Left lung (tissue), 4 donors: ENCODE measurements at regions not wholly inside any gene's neighbourhood (a gene's known extent, or its start where the extent isn't known, plus 50 kb on each side); places are given as distances from the start of the nearest gene placed in this dataset.

Source experiments
- ATAC-seq: fragments of 200-7000 bp; cut with Tn5 transposase; one replicate; pipeline ENCODE4 v1.9.1; 2020; ENCODE audit warnings: moderate library complexity
- DNase-seq, 4 donors: peaks; one replicate each; pipeline ENCODE4 v3.0.0-alpha.2; 2013 to 2020
- H3K27ac ChIP-seq, 2 donors: fragments of 200-600 bp; sonication (generic) in 1 of 2; one replicate each; pipeline versions ENCODE4 v1.5.0 to v1.8.0; 2020 to 2021
- H3K27me3 ChIP-seq, 2 donors: fragments of 200-600 bp; sonication (generic) in 1 of 2; one replicate each; pipeline versions ENCODE4 v1.5.0 to v1.8.0; 2020 to 2021
- H3K36me3 ChIP-seq, 2 donors: fragments of 200-600 bp; sonication (generic) in 1 of 2; one replicate each; pipeline versions ENCODE4 v1.5.0 to v1.8.0; 2020 to 2021
- H3K4me1 ChIP-seq, 2 donors: fragments of 200-600 bp; one replicate each; pipeline ENCODE4 v1.8.0; 2021
- H3K4me3 ChIP-seq, 2 donors: fragments of 200-600 bp; sonication (generic) in 1 of 2; one replicate each; pipeline versions ENCODE4 v1.5.0 to v1.8.0; 2020 to 2021; ENCODE audit warnings: mild to moderate bottlenecking in 1 of 2
- H3K9me3 ChIP-seq, 2 donors: fragments of 200-600 bp; sonication (generic) in 1 of 2; one replicate each; pipeline versions ENCODE4 v1.5.0 to v1.8.0; 2020 to 2021
- CTCF ChIP-seq, 2 donors: fragments of 200-600 bp; sonication (generic) in 1 of 2; IDR thresholded peaks; one replicate each; pipeline versions ENCODE4 v1.5.0 to v1.8.0; 2021; ENCODE audit warnings: antibody characterized with exemption in 2 of 2
- intact Hi-C, 2 donors: fragments of 100-400 bp; cut with DNase I; formaldehyde crosslinking; loops; one replicate each; pipeline versions ENCODE4 v1.11.2 to v1.14.2; 2022
- donor health status: DM: no; HTN: yes; CAD: no.
- donor health status: DM: no; HTN: no; CAD: no.

- H3K27ac ChIP-seq: no peak overlapping the region
- no peak for ATAC-seq
- intact Hi-C loops: no loop called here
Measured at GRCh38 chr16:65890203-65890602, 476.3 kb upstream of the CDH5 start.

GRCh38 chr16:65889533-65889966, 476.9 kb upstream of the CDH5 start:
- no peak overlapping the region for H3K4me3 ChIP-seq
- H3K36me3 ChIP-seq: no peaks in the 10 kb centered on the region
- ATAC-seq: no peak
- intact Hi-C loops: no loop called here
- no peaks in the 10 kb centered on the region for H3K9me3 ChIP-seq
- TF ChIP-seq CTCF (IDR thresholded peaks at IDR 0.05): no peak
- peak in 1 of 4 donors; percentile 51 for DNase-seq
- H3K27ac ChIP-seq: no peak overlapping the region
- no peaks in the 10 kb centered on the region for H3K4me1 ChIP-seq
- H3K27me3 ChIP-seq: no peaks in the 10 kb centered on the region

More at GRCh38 chr16:65890203-65890602, 476.3 kb upstream of the CDH5 start:
- DNase-seq: no peak
- TF ChIP-seq CTCF (IDR thresholded peaks at IDR 0.05): no peak
- Histone ChIP-seq H3K4me1 (no peaks in the 10 kb centered on the region), H3K9me3 (no peaks in the 10 kb centered on the region), H3K36me3 (no peaks in the 10 kb centered on the region), H3K4me3 (no peak overlapping the region), H3K27me3 (no peaks in the 10 kb centered on the region)

GRCh38 chr16:65888201-65888600, 478.3 kb upstream of the CDH5 start:
- DNase-seq: no peak
- Histone ChIP-seq H3K4me3 (no peak overlapping the region), H3K4me1 (no peaks in the 10 kb centered on the region), H3K9me3 (no peaks in the 10 kb centered on the region), H3K27me3 (no peaks in the 10 kb centered on the region), H3K36me3 (no peaks in the 10 kb centered on the region), H3K27ac (no peak overlapping the region)
- intact Hi-C loops: no loop called here
- ATAC-seq: no peak
- TF ChIP-seq CTCF (IDR thresholded peaks at IDR 0.05): no peak

- no peaks in the 10 kb centered on the region for H3K9me3 ChIP-seq
- H3K36me3 ChIP-seq: no peaks in the 10 kb centered on the region
- intact Hi-C loops: no loop called here
Measured at GRCh38 chr16:65884018-65884417, 482.5 kb upstream of the CDH5 start.

GRCh38 chr16:65878347-65878746, 488.1 kb upstream of the CDH5 start:
- intact Hi-C loops: no loop called here
- H3K9me3 ChIP-seq: no peaks in the 10 kb centered on the region
- H3K36me3 ChIP-seq: no peaks in the 10 kb centered on the region
- H3K4me1 ChIP-seq: no peaks in the 10 kb centered on the region
- H3K27ac ChIP-seq: no peak overlapping the region
- no peaks in the 10 kb centered on the region for H3K27me3 ChIP-seq
- no peak for DNase-seq
- no peak for TF ChIP-seq CTCF (IDR thresholded peaks at IDR 0.05)
- no peak overlapping the region for H3K4me3 ChIP-seq
- no peak for ATAC-seq

More at GRCh38 chr16:65884018-65884417, 482.5 kb upstream of the CDH5 start:
- Histone ChIP-seq H3K4me3 (no peak overlapping the region), H3K4me1 (no peaks in the 10 kb centered on the region), H3K27me3 (no peaks in the 10 kb centered on the region), H3K27ac (no peak overlapping the region)
- no peak for DNase-seq
- no peak for TF ChIP-seq CTCF (IDR thresholded peaks at IDR 0.05)
- ATAC-seq: no peak
